Neural progenitor cell (in vitro differentiated cells): ENCODE measurements at regions not wholly inside any gene's neighbourhood (a gene's known extent, or its start where the extent isn't known, plus 50 kb on each side); places are given as distances from the start of the nearest gene placed in this dataset.

Source experiments
- DNase-seq: peaks from one replicate; pipeline ENCODE4 v3.0.0-alpha.2; 2016; ENCODE audit warnings: low spot score
- H2AFZ ChIP-seq: fragments of 200-600 bp; sonication (generic); replicated peaks from 2 replicates; pipeline ENCODE4 v1.6.1; 2016; ENCODE audit warnings: antibody characterized with exemption
- H3F3A ChIP-seq: fragments of 200-600 bp; sonication (generic); 2 replicates; pipeline ENCODE4 v1.6.1; 2016; ENCODE audit warnings: antibody characterized with exemption, low read depth
- H3K27ac ChIP-seq: fragments of 200-600 bp; sonication (generic); 2 replicates; pipeline ENCODE4 v1.5.1; 2016; ENCODE audit warnings: mild to moderate bottlenecking
- H3K27me3 ChIP-seq: fragments of 200-600 bp; sonication (generic); 2 replicates; pipeline ENCODE4 v1.6.1; 2016; ENCODE audit warnings: mild to moderate bottlenecking, moderate library complexity
- H3K36me3 ChIP-seq: fragments of 200-600 bp; sonication (generic); 2 replicates; pipeline ENCODE4 v1.5.1; 2016
- H3K4me1 ChIP-seq: fragments of 200-600 bp; sonication (generic); 2 replicates; pipeline ENCODE4 v1.6.1; 2016; ENCODE audit warnings: mixed run types
- H3K4me2 ChIP-seq: fragments of 200-600 bp; sonication (generic); 2 replicates; pipeline ENCODE4 v1.6.1; 2016
- H3K4me3 ChIP-seq: fragments of 200-600 bp; sonication (generic); 2 replicates; pipeline ENCODE4 v1.5.1; 2016
- H3K79me2 ChIP-seq: fragments of 200-600 bp; sonication (generic); 2 replicates; pipeline ENCODE4 v1.6.1; 2016; ENCODE audit warnings: low read depth
- H3K9ac ChIP-seq: fragments of 200-600 bp; sonication (generic); 2 replicates; pipeline ENCODE4 v1.6.1; 2016
- H3K9me3 ChIP-seq: fragments of 200-600 bp; sonication (generic); 2 replicates; pipeline ENCODE4 v1.5.1; 2016; ENCODE audit warnings: low read depth
- H4K20me1 ChIP-seq: fragments of 200-600 bp; sonication (generic); 2 replicates; pipeline ENCODE4 v1.6.1; 2016; ENCODE audit warnings: low read depth
- H3K27ac Mint-ChIP-seq: 3 replicates; pipeline ENCODE4 v1.8.0; 2021; ENCODE audit warnings: mixed read lengths
- H3K27me3 Mint-ChIP-seq: 2 replicates; pipeline ENCODE4 v1.8.0; 2022; ENCODE audit warnings: low read depth, mild to moderate bottlenecking, inconsistent platforms, moderate library complexity, mixed read lengths; ENCODE audit not compliant: insufficient read depth
- H3K36me3 Mint-ChIP-seq: 3 replicates; pipeline ENCODE4 v1.8.0; 2021; ENCODE audit warnings: mixed read lengths
- H3K4me1 Mint-ChIP-seq: 3 replicates; pipeline ENCODE4 v1.8.0; 2021; ENCODE audit warnings: mixed read lengths
- H3K4me3 Mint-ChIP-seq: 3 replicates; pipeline ENCODE4 v1.8.0; 2021; ENCODE audit warnings: mild to moderate bottlenecking, moderate library complexity, mixed read lengths
- H3K9me3 Mint-ChIP-seq: 3 replicates; pipeline ENCODE4 v1.8.0; 2020; ENCODE audit warnings: mixed read lengths
- CTCF ChIP-seq: fragments of 200-600 bp; sonication (generic); IDR thresholded peaks from 2 replicates; pipeline ENCODE4 v1.5.1; 2017; ENCODE audit warnings: antibody characterized with exemption, mild to moderate bottlenecking
- EZH2 ChIP-seq: fragments of 200-600 bp; sonication (generic); IDR thresholded peaks from 2 replicates; pipeline ENCODE4 v1.6.1; 2017; ENCODE audit warnings: antibody characterized with exemption, mild to moderate bottlenecking, moderate library complexity
- EZH2phosphoT487 ChIP-seq: fragments of 200-600 bp; sonication (generic); IDR thresholded peaks from 2 replicates; pipeline ENCODE4 v1.6.1; 2017; ENCODE audit warnings: antibody characterized with exemption

DNA sequence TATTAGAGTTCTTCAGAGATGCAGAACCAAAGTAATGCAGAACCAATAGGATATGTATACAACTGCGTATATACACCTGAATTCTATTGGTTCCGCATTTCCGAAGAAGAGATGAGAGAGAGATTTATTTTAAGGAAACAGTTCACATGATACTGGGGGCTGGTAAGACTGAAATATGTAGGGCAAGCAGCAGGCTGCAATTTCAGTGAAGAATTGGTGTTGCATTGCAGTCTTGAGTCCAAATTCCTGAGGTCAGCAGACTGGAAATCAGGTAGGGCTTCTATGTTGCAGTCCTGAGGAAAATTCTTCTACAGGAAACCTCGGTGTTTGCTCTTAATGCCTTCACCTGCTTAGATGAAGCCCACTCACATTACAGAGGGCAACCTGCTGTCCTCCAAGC is 128.2 kb upstream of the MED13 start:
- DNase-seq = no peak
- Histone ChIP-seq H3K9me3 (no peaks in the 10 kb centered on the region), H3F3A (no peaks in the 10 kb centered on the region), H3K27ac (no peak overlapping the region), H3K4me1 (no peaks in the 10 kb centered on the region), H3K4me2 (no peak overlapping the region), H3K36me3 (no peaks in the 10 kb centered on the region), H4K20me1 (no peaks in the 10 kb centered on the region), H3K4me3 (no peak overlapping the region), H2AFZ (no peak overlapping the region), H3K9ac (no peak overlapping the region), H3K27me3 (no peaks in the 10 kb centered on the region), H3K79me2 (no peaks in the 10 kb centered on the region)
- H3K9me3 Mint-ChIP-seq = peaks cover 4% of the 10 kb centered on the region
- H3K4me3 Mint-ChIP-seq = no peak overlapping the region
- H3K27me3 Mint-ChIP-seq = no peaks in the 10 kb centered on the region
- TF ChIP-seq EZH2 (no peak), EZH2phosphoT487 (no peak), CTCF (no peak)
- H3K27ac Mint-ChIP-seq = no peak overlapping the region
- peaks cover 1% of the 10 kb centered on the region for H3K36me3 Mint-ChIP-seq
- H3K4me1 Mint-ChIP-seq = peaks cover 11% of the 10 kb centered on the region

- Histone ChIP-seq H3K4me2 (no peak overlapping the region), H3K27ac (no peak overlapping the region), H2AFZ (no peak overlapping the region), H3K4me3 (no peak overlapping the region), H3K27me3 (no peaks in the 10 kb centered on the region), H3F3A (no peaks in the 10 kb centered on the region), H3K9me3 (no peaks in the 10 kb centered on the region), H4K20me1 (no peaks in the 10 kb centered on the region), H3K4me1 (no peaks in the 10 kb centered on the region), H3K36me3 (no peaks in the 10 kb centered on the region), H3K9ac (no peak overlapping the region), H3K79me2 (no peaks in the 10 kb centered on the region)
- Mint-ChIP-seq H3K27ac (peak overlapping the region; percentile 39), H3K9me3 (peaks cover 4% of the 10 kb centered on the region), H3K4me1 (peaks cover 11% of the 10 kb centered on the region), H3K27me3 (no peaks in the 10 kb centered on the region), H3K4me3 (no peak overlapping the region), H3K36me3 (peaks cover 1% of the 10 kb centered on the region)
- no peak for DNase-seq
- TF ChIP-seq CTCF (no peak), EZH2 (no peak), EZH2phosphoT487 (no peak)
Observed at GRCh38 chr17:62191390-62192361, 126.6 kb upstream of the MED13 start.

DNA sequence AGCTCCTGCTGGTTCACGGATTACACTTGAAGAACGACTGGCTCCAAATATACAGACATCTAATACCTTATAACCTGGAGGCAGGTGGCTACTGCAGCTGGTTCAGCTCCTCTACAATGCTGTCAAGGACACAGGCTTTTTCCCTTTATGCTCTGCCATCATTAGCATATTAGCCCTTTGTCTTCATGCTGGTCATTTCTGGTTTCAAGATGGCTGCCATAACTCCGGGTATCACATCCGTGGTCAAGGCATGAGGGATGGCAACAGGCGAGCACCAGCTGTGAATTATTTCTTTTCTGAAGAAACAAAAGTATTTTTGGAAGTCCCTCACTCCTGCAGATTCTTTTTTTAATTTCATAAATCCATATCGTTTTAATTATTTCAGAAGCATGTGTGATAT is 124.3 kb upstream of the MED13 start:
- Histone ChIP-seq H3K79me2 (no peaks in the 10 kb centered on the region), H3K4me3 (no peak overlapping the region), H4K20me1 (no peaks in the 10 kb centered on the region), H3F3A (no peaks in the 10 kb centered on the region), H3K4me2 (no peak overlapping the region), H3K36me3 (no peaks in the 10 kb centered on the region), H3K4me1 (no peaks in the 10 kb centered on the region), H3K27ac (no peak overlapping the region), H3K27me3 (no peaks in the 10 kb centered on the region), H3K9me3 (no peaks in the 10 kb centered on the region), H2AFZ (no peak overlapping the region), H3K9ac (no peak overlapping the region)
- Mint-ChIP-seq H3K36me3 (no peaks in the 10 kb centered on the region), H3K9me3 (no peaks in the 10 kb centered on the region), H3K27me3 (no peaks in the 10 kb centered on the region), H3K4me3 (no peak overlapping the region), H3K27ac (no peak overlapping the region), H3K4me1 (peaks cover 11% of the 10 kb centered on the region)
- TF ChIP-seq CTCF (no peak), EZH2 (no peak), EZH2phosphoT487 (no peak)
- DNase-seq = no peak
